ENCODE measurements at regions not wholly inside any gene's neighbourhood (a gene's known extent, or its start where the extent isn't known, plus 50 kb on each side); places are given as distances from the start of the nearest gene placed in this dataset.
"Not testable (repeated sequence)": the region's sequence is repeated elsewhere in the genome, so short reads cannot be mapped to it uniquely, and the experiment has no call there.

GRCh38 chr1:14371771-14372497 is 226.6 kb upstream of the KAZN start:
- in situ Hi-C loops (cut with MboI; ENCODE audit: low sequenced_read_pairs), result no loop called here

- in situ Hi-C loops (cut with MboI; ENCODE audit: low sequenced_read_pairs), result no loop called here
Measured at GRCh38 chr1:14372526-14372925, 226.0 kb upstream of the KAZN start.

GRCh38 chr1:14373081-14373758 is 225.3 kb upstream of the KAZN start:
- in situ Hi-C loops (cut with MboI; ENCODE audit: low sequenced_read_pairs), result no loop called here

GRCh38 chr1:14375226-14375625 is 223.3 kb upstream of the KAZN start:
- in situ Hi-C loops (cut with MboI; ENCODE audit: low sequenced_read_pairs), result no loop called here

- in situ Hi-C loops (cut with MboI; ENCODE audit: low sequenced_read_pairs), result no loop called here
Measured at GRCh38 chr1:14377386-14377785, 221.1 kb upstream of the KAZN start.

GRCh38 chr1:14380408-14380807 is 218.1 kb upstream of the KAZN start:
- in situ Hi-C loops (cut with MboI; ENCODE audit: low sequenced_read_pairs), result no loop called here

- in situ Hi-C loops (cut with MboI; ENCODE audit: low sequenced_read_pairs), result no loop called here
Measured at GRCh38 chr1:14390816-14391215, 207.7 kb upstream of the KAZN start.

- in situ Hi-C loops (cut with MboI; ENCODE audit: low sequenced_read_pairs), result no loop called here
Measured at GRCh38 chr1:14392161-14392858, 206.2 kb upstream of the KAZN start.

- in situ Hi-C loops (cut with MboI; ENCODE audit: low sequenced_read_pairs), result no loop called here
Measured at GRCh38 chr1:14392859-14393365, 205.6 kb upstream of the KAZN start.

- in situ Hi-C loops (cut with MboI; ENCODE audit: low sequenced_read_pairs), result no loop called here
Measured at GRCh38 chr1:14396100-14396499, 202.4 kb upstream of the KAZN start.

- in situ Hi-C loops (cut with MboI; ENCODE audit: low sequenced_read_pairs), result no loop called here
Measured at GRCh38 chr1:14403961-14404645, 194.4 kb upstream of the KAZN start.

- in situ Hi-C loops (cut with MboI; ENCODE audit: low sequenced_read_pairs), result no loop called here
Measured at GRCh38 chr1:14404862-14405301, 193.6 kb upstream of the KAZN start.

- in situ Hi-C loops (cut with MboI; ENCODE audit: low sequenced_read_pairs), result no loop called here
Measured at GRCh38 chr1:14412235-14412634, 186.2 kb upstream of the KAZN start.

- in situ Hi-C loops (cut with MboI; ENCODE audit: low sequenced_read_pairs), result no loop called here
Measured at GRCh38 chr1:14413819-14414490, 184.5 kb upstream of the KAZN start.

- in situ Hi-C loops (cut with MboI; ENCODE audit: low sequenced_read_pairs), result no loop called here
Measured at GRCh38 chr1:14415396-14415795, 183.1 kb upstream of the KAZN start.

- in situ Hi-C loops (cut with MboI; ENCODE audit: low sequenced_read_pairs), result not testable (repeated sequence)
Measured at GRCh38 chr1:14419778-14420218, 178.7 kb upstream of the KAZN start.

- in situ Hi-C loops (cut with MboI; ENCODE audit: low sequenced_read_pairs), result no loop called here
Measured at GRCh38 chr1:14420686-14421085, 177.8 kb upstream of the KAZN start.

GRCh38 chr1:14421295-14421976 is 177.0 kb upstream of the KAZN start:
- in situ Hi-C loops (cut with MboI; ENCODE audit: low sequenced_read_pairs), result no loop called here

GRCh38 chr1:14421977-14422609 is 176.4 kb upstream of the KAZN start:
- in situ Hi-C loops (cut with MboI; ENCODE audit: low sequenced_read_pairs), result no loop called here
